Mesenchymal stem cell (in vitro differentiated cells and primary cell): ENCODE measurements at regions not wholly inside any gene's neighbourhood (a gene's known extent, or its start where the extent isn't known, plus 50 kb on each side); places are given as distances from the start of the nearest gene placed in this dataset.

ENCODE experiments used
- DNase-seq: peaks from one replicate; pipeline ENCODE4 v3.0.0-alpha.2; 2013
- H2AFZ ChIP-seq: one replicate; pipeline ENCODE4 v1.6.1; 2013; ENCODE audit warnings: low read depth, mild to moderate bottlenecking, control low read depth, inconsistent platforms, low read length, moderate library complexity
- H2AK5ac ChIP-seq: 2 replicates; pipeline ENCODE4 v1.6.1; 2013; ENCODE audit warnings: low read length, moderate library complexity, mild to moderate bottlenecking, inconsistent platforms; ENCODE audit not compliant: severe bottlenecking
- H2BK120ac ChIP-seq: one replicate; pipeline ENCODE4 v1.6.1; 2013; ENCODE audit warnings: low read depth, mild to moderate bottlenecking, inconsistent platforms, low read length, moderate library complexity
- H2BK12ac ChIP-seq, 2 experiments: one replicate each; pipeline ENCODE4 v1.6.1; 2013; ENCODE audit warnings: inconsistent platforms in 2 of 2, low read length in 2 of 2, mild to moderate bottlenecking in 2 of 2, moderate library complexity in 2 of 2, control low read depth in 1 of 2
- H2BK15ac ChIP-seq: one replicate; pipeline ENCODE4 v1.6.1; 2013; ENCODE audit warnings: mild to moderate bottlenecking, low read depth, inconsistent platforms; ENCODE audit not compliant: poor library complexity, severe bottlenecking
- H2BK5ac ChIP-seq: 2 replicates; pipeline ENCODE4 v1.6.1; 2013; ENCODE audit warnings: low read depth, mild to moderate bottlenecking, low read length, control low read depth, inconsistent platforms; ENCODE audit not compliant: poor library complexity, severe bottlenecking
- H3K14ac ChIP-seq, 2 experiments: one replicate each; pipeline ENCODE4 v1.6.1; 2013; ENCODE audit warnings: inconsistent platforms in 2 of 2, low read length in 2 of 2, control low read depth in 1 of 2, mild to moderate bottlenecking in 1 of 2, moderate library complexity in 1 of 2
- H3K18ac ChIP-seq, 2 experiments: one replicate each; pipeline ENCODE4 v1.6.1; 2013; ENCODE audit warnings: inconsistent platforms in 2 of 2, low read length in 2 of 2, control low read depth in 1 of 2, low read depth in 1 of 2, mild to moderate bottlenecking in 1 of 2
- H3K23ac ChIP-seq, 2 experiments: one replicate each; pipeline ENCODE4 v1.6.1; 2013; ENCODE audit warnings: inconsistent platforms in 2 of 2, low read length in 2 of 2, mild to moderate bottlenecking in 2 of 2, moderate library complexity in 2 of 2, control low read depth in 1 of 2
- H3K27ac ChIP-seq: 2 replicates; pipeline ENCODE4 v1.5.1; 2013; ENCODE audit warnings: mild to moderate bottlenecking, moderate library complexity, low read length, control low read depth, inconsistent platforms; ENCODE audit not compliant: poor library complexity, severe bottlenecking
- H3K27me3 ChIP-seq, 2 experiments: 2 replicates each; pipeline versions ENCODE4 v1.6.1 to v1.7.0; 2013; ENCODE audit warnings: low read length in 2 of 2, mild to moderate bottlenecking in 2 of 2, moderate library complexity in 2 of 2, control low read depth in 1 of 2, inconsistent platforms in 1 of 2; ENCODE audit not compliant: control insufficient read depth in 1 of 2, insufficient read depth in 1 of 2
- H3K36me3 ChIP-seq, 2 experiments: 2 replicates each; pipeline versions ENCODE4 v1.6.1 to v1.7.0; 2013; ENCODE audit warnings: low read length in 2 of 2, control low read depth in 1 of 2, inconsistent platforms in 1 of 2, low read depth in 1 of 2, mild to moderate bottlenecking in 1 of 2; ENCODE audit not compliant: insufficient read depth in 2 of 2, control insufficient read depth in 1 of 2
- H3K4ac ChIP-seq, 2 experiments: one replicate each; pipeline ENCODE4 v1.6.1; 2013; ENCODE audit warnings: inconsistent platforms in 2 of 2, low read length in 2 of 2, mild to moderate bottlenecking in 2 of 2, moderate library complexity in 2 of 2, control low read depth in 1 of 2, low read depth in 1 of 2
- H3K4me1 ChIP-seq: 2 replicates; pipeline ENCODE4 v1.6.1; 2013; ENCODE audit warnings: low read depth, low read length, control low read depth; ENCODE audit not compliant: control insufficient read depth, insufficient read depth
- H3K4me2 ChIP-seq: 2 replicates; pipeline ENCODE4 v1.6.1; 2013; ENCODE audit warnings: low read length, mild to moderate bottlenecking, inconsistent platforms; ENCODE audit not compliant: poor library complexity, severe bottlenecking
- H3K4me3 ChIP-seq, 2 experiments: 2 replicates each; pipeline versions ENCODE4 v1.5.1 to v1.7.0; 2013; ENCODE audit warnings: low read length in 2 of 2, mild to moderate bottlenecking in 2 of 2, control low read depth in 1 of 2, low read depth in 1 of 2; ENCODE audit not compliant: insufficient read depth in 1 of 2
- H3K79me1 ChIP-seq: replicated peaks from 2 replicates; pipeline ENCODE4 v1.6.1; 2013; ENCODE audit warnings: mild to moderate bottlenecking, control low read depth, low read length, inconsistent platforms; ENCODE audit not compliant: poor library complexity, severe bottlenecking
- H3K9ac ChIP-seq: 2 replicates; pipeline ENCODE4 v1.7.0; 2013; ENCODE audit warnings: mild to moderate bottlenecking, low read length, moderate library complexity
- H3K9me3 ChIP-seq: 2 replicates; pipeline ENCODE4 v1.7.0; 2013; ENCODE audit warnings: mild to moderate bottlenecking, low read length; ENCODE audit not compliant: control insufficient read depth
- H4K8ac ChIP-seq: one replicate; pipeline ENCODE4 v1.6.1; 2013; ENCODE audit warnings: inconsistent platforms, mild to moderate bottlenecking, low read length, moderate library complexity
- H4K91ac ChIP-seq: one replicate; pipeline ENCODE4 v1.6.1; 2013; ENCODE audit warnings: mild to moderate bottlenecking, low read length, inconsistent platforms
- WGBS: methylation state at CpG from one replicate; pipeline ENCODE4 v1.1.7; 2013; ENCODE audit warnings: mixed read lengths; 5-methylcytosine and 5-hydroxymethylcytosine counted together

DNA sequence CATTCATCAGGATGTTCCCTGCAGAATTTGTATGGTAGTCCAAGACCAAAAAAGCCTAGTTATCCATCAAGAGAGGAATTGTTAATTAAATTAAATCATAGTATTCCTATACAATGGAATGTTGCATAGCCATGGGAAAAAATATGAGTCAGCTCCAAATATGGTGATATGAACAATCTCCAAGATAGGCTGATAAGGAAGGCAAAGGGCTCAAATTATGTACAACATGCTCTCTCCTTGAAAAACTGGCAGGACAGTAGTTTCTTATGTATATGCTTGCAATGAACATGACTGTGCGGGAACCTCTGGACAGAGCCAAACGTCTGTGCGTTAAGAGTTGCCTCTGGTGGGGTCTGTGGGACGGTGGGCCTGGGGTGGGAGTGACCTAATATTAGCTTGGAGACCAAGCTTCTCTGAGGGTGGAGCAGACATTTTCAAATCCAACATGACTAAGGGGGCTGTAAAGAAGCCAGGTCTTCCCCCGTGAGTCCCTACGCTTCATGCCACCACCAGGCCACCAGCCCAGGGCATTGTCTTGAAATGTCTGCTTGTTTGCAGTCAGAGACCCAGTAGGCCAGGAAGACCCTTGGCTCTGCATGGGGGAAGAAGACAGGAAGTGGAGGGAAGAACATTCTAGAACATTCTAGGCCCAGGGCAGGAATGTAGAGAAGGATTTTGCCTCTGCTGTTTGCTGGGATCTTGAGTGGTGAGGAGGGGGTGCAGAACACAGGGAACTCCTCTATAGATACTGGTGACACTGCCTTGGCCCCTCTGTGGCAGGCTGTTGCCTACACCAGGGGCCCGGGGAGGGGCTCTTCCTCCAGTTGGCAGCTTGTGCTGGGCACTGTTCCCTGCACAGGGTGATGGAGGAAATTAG lies 244.0 kb upstream of the HS6ST1 start:
- H3K27me3 ChIP-seq: no peaks in the 10 kb centered on the region
- no peak overlapping the region for H3K4me2 ChIP-seq
- no peak overlapping the region for H2AK5ac ChIP-seq
- H3K36me3 ChIP-seq: no peaks in the 10 kb centered on the region
- no peak overlapping the region for H3K23ac ChIP-seq
- no peak overlapping the region for H2AFZ ChIP-seq
- H3K4me1 ChIP-seq: peaks cover 5% of the 10 kb centered on the region
- peak overlapping the region; percentile 37 for H3K9ac ChIP-seq
- H3K18ac ChIP-seq: peak overlapping the region in 1 of 2 experiments; percentile 10
- no peak overlapping the region for H3K4ac ChIP-seq
- 97% methylated on average over 7 of the region's 7 CpGs for WGBS
- no peak overlapping the region for H3K4me3 ChIP-seq
- H3K9me3 ChIP-seq: no peaks in the 10 kb centered on the region
- H3K27ac ChIP-seq: no peak overlapping the region
- no peak overlapping the region for H2BK5ac ChIP-seq
- peak; percentile 25 for DNase-seq
- H3K14ac ChIP-seq: no peak overlapping the region
- no peak overlapping the region for H2BK120ac ChIP-seq
- H2BK12ac ChIP-seq: no peak overlapping the region
- no peak overlapping the region for H4K91ac ChIP-seq
- H4K8ac ChIP-seq: no peak overlapping the region
- H3K79me1 ChIP-seq: no peaks in the 10 kb centered on the region
- no peak overlapping the region for H2BK15ac ChIP-seq

DNA sequence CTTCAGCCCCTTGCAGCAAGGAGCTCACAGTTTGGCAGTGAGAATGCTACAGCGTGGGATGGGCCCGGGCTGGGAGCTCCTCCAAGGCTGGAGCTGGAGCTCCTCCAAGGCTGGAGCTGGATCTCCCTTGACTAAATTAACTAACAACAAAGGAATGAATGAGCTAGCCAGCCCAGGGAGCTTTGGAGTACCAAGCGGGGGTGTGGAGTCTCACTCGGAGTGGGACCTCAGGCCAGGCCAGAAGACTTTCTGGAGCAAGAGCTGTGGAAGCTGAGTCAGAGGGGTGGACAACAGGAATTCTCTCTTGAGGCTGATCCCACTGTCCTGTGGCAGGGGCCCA lies 244.7 kb upstream of the HS6ST1 start:
- H3K36me3 ChIP-seq: no peaks in the 10 kb centered on the region
- H2BK15ac ChIP-seq: no peak overlapping the region
- H3K79me1 ChIP-seq: no peaks in the 10 kb centered on the region
- no peak overlapping the region for H2BK12ac ChIP-seq
- no peak overlapping the region for H3K9ac ChIP-seq
- H3K4ac ChIP-seq: no peak overlapping the region
- H4K91ac ChIP-seq: no peak overlapping the region
- peak overlapping the region; percentile 42 for H2AFZ ChIP-seq
- no peak overlapping the region for H3K4me3 ChIP-seq
- H3K14ac ChIP-seq: no peak overlapping the region
- no peak overlapping the region for H3K27ac ChIP-seq
- peak overlapping the region in 1 of 2 experiments; percentile 3 for H3K18ac ChIP-seq
- peaks cover 5% of the 10 kb centered on the region for H3K4me1 ChIP-seq
- 43% methylated on average over 2 of the region's 4 CpGs for WGBS
- H3K27me3 ChIP-seq: no peaks in the 10 kb centered on the region
- H2BK120ac ChIP-seq: no peak overlapping the region
- H4K8ac ChIP-seq: peak overlapping the region; percentile 29
- no peak overlapping the region for H2AK5ac ChIP-seq
- no peak overlapping the region for H3K23ac ChIP-seq
- H3K9me3 ChIP-seq: no peaks in the 10 kb centered on the region
- H2BK5ac ChIP-seq: no peak overlapping the region
- peak; percentile 67 for DNase-seq
- no peak overlapping the region for H3K4me2 ChIP-seq

DNA sequence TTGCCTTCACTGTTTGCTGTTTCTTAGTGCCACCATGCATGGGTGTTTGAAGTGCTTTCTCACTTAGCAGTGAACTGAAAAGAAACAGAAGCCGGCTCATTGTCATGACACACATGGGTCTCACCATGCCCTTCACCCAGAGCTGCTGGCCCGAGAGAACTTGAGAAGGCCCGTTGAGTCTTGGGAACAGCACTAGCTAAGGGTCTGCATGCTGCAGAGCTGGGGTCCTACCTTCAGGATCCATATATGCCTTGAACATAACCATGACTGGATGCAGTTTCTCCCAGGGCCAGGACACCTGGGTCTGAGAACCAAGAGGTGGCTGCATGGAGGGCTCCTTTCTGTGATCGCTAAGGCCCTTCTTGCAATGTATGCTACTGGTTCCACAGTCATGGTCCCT lies 245.5 kb upstream of the HS6ST1 start:
- no peak for DNase-seq
- H3K9ac ChIP-seq: no peak overlapping the region
- no peak overlapping the region for H2AK5ac ChIP-seq
- no peak overlapping the region for H2BK5ac ChIP-seq
- no peak overlapping the region for H2BK120ac ChIP-seq
- H3K14ac ChIP-seq: no peak overlapping the region
- no peak overlapping the region for H4K8ac ChIP-seq
- H2AFZ ChIP-seq: no peak overlapping the region
- no peak overlapping the region for H3K4me2 ChIP-seq
- H2BK15ac ChIP-seq: no peak overlapping the region
- 95% methylated on average over 4 of the region's 4 CpGs for whole genome bisulfite sequencing
- no peak overlapping the region for H3K4ac ChIP-seq
- no peak overlapping the region for H3K27ac ChIP-seq
- H3K4me3 ChIP-seq: no peak overlapping the region
- no peaks in the 10 kb centered on the region for H3K9me3 ChIP-seq
- H3K4me1 ChIP-seq: peaks cover 5% of the 10 kb centered on the region
- H3K27me3 ChIP-seq: no peaks in the 10 kb centered on the region
- H3K79me1 ChIP-seq: no peaks in the 10 kb centered on the region
- H3K36me3 ChIP-seq: no peaks in the 10 kb centered on the region
- peak overlapping the region; percentile 53 for H4K91ac ChIP-seq
- H2BK12ac ChIP-seq: peak overlapping the region in 1 of 2 experiments; percentile 61
- H3K23ac ChIP-seq: no peak overlapping the region
- no peak overlapping the region for H3K18ac ChIP-seq

DNA sequence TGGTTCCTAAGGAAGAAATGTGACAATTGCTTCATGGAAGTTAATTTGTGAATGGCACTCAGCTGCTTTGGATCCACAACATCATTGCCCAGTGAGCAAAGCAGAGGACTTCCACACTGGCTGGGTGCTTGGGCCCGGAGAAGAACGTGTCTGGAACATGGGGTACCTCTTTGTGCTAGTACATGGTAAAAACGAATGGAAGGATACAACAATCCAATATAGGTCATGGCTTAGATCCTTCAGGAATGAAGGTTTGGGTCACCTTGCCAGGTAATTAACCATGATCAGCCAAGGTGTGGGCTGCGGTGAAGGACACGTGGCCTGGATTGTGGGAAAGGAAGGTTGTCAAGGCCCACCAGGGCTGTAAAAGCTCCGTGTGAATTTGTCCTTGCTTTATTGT lies 245.9 kb upstream of the HS6ST1 start:
- Histone ChIP-seq H3K27me3 (no peaks in the 10 kb centered on the region), H3K27ac (no peak overlapping the region)

More for the DNA sequence above, 245.9 kb upstream of the HS6ST1 start:
- no peaks in the 10 kb centered on the region for H3K36me3 ChIP-seq
- no peak for DNase-seq
- H2AK5ac ChIP-seq: no peak overlapping the region
- no peak overlapping the region for H3K18ac ChIP-seq
- H2BK12ac ChIP-seq: no peak overlapping the region
- no peak overlapping the region for H4K91ac ChIP-seq
- H2BK15ac ChIP-seq: no peak overlapping the region
- no peak overlapping the region for H3K23ac ChIP-seq
- H2BK120ac ChIP-seq: no peak overlapping the region
- no peak overlapping the region for H3K4ac ChIP-seq
- no peak overlapping the region for H3K4me2 ChIP-seq
- no peak overlapping the region for H3K9ac ChIP-seq
- no peaks in the 10 kb centered on the region for H3K79me1 ChIP-seq
- H2AFZ ChIP-seq: no peak overlapping the region
- no peak overlapping the region for H3K4me3 ChIP-seq
- H3K4me1 ChIP-seq: peaks cover 5% of the 10 kb centered on the region
- H2BK5ac ChIP-seq: no peak overlapping the region
- WGBS: 96% methylated on average over 5 of the region's 6 CpGs
- H3K9me3 ChIP-seq: no peaks in the 10 kb centered on the region
- H4K8ac ChIP-seq: no peak overlapping the region
- no peak overlapping the region for H3K14ac ChIP-seq
